Epithelial cell of esophagus (primary cell): ENCODE measurements at regions not wholly inside any gene's neighbourhood (a gene's known extent, or its start where the extent isn't known, plus 50 kb on each side); places are given as distances from the start of the nearest gene placed in this dataset.
"Not testable (repeated sequence)": the region's sequence is repeated elsewhere in the genome, so short reads cannot be mapped to it uniquely, and the experiment has no call there.

Experiments used
- DNase-seq: peaks from one replicate; pipeline ENCODE4 v3.0.0; 2010; ENCODE audit warnings: low read depth
- H3K4me3 ChIP-seq: 2 replicates; pipeline ENCODE4 v1.5.1; 2011; ENCODE audit warnings: mild to moderate bottlenecking, low read length, control low read depth
- CTCF ChIP-seq: IDR thresholded peaks from 2 replicates; pipeline ENCODE4 v1.5.1; 2011; ENCODE audit warnings: low read depth, mild to moderate bottlenecking, low read length, control low read depth, inconsistent platforms; ENCODE audit not compliant: insufficient read depth; ENCODE audit errors: missing control alignments

GRCh38 chr7:131040467-131040932 lies 287.2 kb upstream of the MKLN1 start:
- no peak overlapping the region for H3K4me3 ChIP-seq
- peak; percentile 97 for TF ChIP-seq CTCF
- peak; percentile 75 for DNase-seq

DNA sequence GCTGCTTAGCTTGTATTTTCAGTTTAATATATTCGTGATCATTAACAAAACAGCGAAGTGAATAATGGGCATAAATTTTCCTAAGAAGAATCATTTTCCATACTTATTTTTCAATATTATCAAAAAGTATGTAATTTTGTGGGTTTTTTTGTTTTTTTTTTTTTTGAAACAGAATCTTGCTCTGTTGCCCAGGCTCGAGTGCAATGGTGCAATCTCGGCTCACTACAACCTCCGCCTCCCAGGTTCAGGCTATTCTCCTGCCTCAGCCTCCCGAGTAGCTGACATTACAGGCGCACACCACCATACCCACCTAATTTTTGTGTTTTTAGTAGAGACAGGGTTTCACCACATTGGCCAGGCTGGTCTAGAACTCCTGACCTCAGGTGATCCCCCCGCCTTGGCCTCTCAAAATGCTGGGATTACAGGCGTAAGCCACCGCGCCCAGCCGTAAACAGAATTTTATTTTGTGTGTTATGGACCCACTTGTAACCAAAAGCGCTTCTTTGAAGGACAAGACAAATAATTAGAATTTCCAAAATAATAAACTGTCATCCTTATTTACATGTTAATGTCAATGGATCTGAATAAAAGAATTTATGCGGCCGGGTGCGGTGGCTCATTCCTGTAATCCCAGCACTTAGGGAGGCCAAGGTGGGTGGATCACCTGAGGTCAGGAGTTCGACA lies 286.5 kb upstream of the MKLN1 start:
- not testable (repeated sequence) for DNase-seq, H3K4me3 ChIP-seq

- H3K4me3 ChIP-seq: no peak overlapping the region
- TF ChIP-seq CTCF: no peak
- no peak for DNase-seq
Observed at GRCh38 chr7:131042269-131043160, 285.2 kb upstream of the MKLN1 start.

DNA sequence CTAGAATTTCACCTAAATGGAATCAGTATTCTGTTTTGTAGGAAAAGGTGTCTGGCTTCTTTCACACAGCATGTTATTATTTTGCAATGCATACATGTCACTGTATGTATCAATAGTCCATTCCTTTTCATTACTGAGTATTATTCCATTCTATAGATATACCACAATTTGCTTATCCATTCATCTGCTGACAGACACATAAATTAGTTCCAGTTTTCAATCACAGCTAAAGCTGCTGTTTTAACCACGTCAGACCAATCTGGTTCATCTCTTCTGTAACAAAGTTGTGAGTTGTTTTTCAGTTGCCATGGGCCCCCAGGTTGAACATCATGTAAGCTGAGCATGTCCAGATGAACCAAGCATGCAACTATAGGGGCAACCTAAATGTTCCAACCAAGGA lies 282.1 kb upstream of the MKLN1 start:
- no peak overlapping the region for H3K4me3 ChIP-seq
- DNase-seq: no peak
- no peak for TF ChIP-seq CTCF

DNA sequence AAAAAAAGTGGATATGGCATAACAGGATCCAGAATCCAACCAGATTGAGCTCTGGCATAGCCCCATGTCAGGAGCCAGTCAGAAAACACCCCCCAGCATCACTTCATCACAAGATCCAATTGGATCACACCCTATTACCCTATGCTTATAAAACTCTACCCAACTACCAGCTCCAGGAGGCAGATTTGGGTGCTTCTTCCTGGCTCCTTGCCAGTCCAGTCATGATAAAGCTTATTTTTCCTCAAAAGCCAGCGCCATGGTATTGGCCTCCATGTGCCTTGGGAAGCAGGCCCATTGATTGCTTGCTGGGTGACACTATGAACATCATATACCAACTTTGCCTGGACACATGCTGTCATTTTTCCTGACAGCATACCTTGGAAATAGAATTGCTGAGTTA lies 281.4 kb upstream of the MKLN1 start:
- DNase-seq: no peak
- no peak overlapping the region for H3K4me3 ChIP-seq
- no peak for TF ChIP-seq CTCF

DNA sequence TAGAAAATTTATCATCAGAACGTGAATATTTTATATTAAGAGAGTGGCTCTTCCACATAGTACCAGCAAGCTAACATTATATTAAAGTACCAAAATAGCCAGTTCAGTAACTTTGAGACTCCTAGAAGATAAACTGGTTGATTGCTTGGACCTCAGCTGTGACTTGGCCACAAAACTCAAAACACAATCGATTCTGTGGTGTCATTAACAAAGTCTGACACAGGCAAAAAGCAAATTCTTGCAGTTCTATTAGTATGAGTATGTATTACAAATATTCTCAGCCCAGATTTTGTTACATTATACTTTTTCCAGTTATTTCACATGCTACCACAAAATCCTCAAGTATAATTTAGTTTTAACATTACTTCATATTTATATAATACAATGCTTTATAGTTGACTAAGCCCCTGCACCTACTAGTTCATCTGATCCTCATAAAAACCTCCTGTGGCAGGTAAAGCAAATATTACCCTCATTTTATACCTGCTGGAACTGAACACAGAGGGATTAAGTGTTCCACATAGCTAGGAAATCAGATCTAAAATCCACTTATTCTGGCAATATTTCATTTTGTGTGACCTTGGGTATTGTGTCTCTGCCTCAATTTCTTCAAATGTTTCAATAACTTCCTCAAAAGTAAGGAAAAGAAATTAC lies 279.9 kb upstream of the MKLN1 start:
- H3K4me3 ChIP-seq: no peak overlapping the region
- no peak for TF ChIP-seq CTCF
- DNase-seq: no peak

GRCh38 chr7:131051304-131051703 lies 276.4 kb upstream of the MKLN1 start:
- TF ChIP-seq CTCF: no peak
- no peak for DNase-seq
- no peak overlapping the region for H3K4me3 ChIP-seq
